Smooth muscle cell (in vitro differentiated cells): ENCODE measurements at regions not wholly inside any gene's neighbourhood (a gene's known extent, or its start where the extent isn't known, plus 50 kb on each side); places are given as distances from the start of the nearest gene placed in this dataset.
"Not testable (repeated sequence)": the region's sequence is repeated elsewhere in the genome, so short reads cannot be mapped to it uniquely, and the experiment has no call there.

Source experiments
- DNase-seq: peaks from one replicate; lab custom pipeline; 2025; ENCODE audit not compliant: unreplicated experiment; lab: John Stamatoyannopoulos, UW
- H2AFZ ChIP-seq: fragments of 200-600 bp; sonication (generic); 2 replicates; pipeline ENCODE4 v1.6.0; 2016; ENCODE audit warnings: antibody characterized with exemption, low read depth, mild to moderate bottlenecking
- H3F3A ChIP-seq: fragments of 200-600 bp; sonication (generic); 2 replicates; pipeline ENCODE4 v1.6.0; 2017; ENCODE audit warnings: antibody characterized with exemption, low read depth
- H3K27ac ChIP-seq: fragments of 200-600 bp; sonication (generic); 2 replicates; pipeline ENCODE4 v1.5.1; 2016; ENCODE audit warnings: low read depth, mild to moderate bottlenecking
- H3K27me3 ChIP-seq: fragments of 200-600 bp; sonication (generic); 2 replicates; pipeline ENCODE4 v1.6.1; 2016; ENCODE audit warnings: low read depth, mild to moderate bottlenecking
- H3K36me3 ChIP-seq: fragments of 200-600 bp; sonication (generic); 2 replicates; pipeline ENCODE4 v1.5.1; 2016; ENCODE audit warnings: low read depth
- H3K4me1 ChIP-seq: fragments of 200-600 bp; sonication (generic); 2 replicates; pipeline ENCODE4 v1.5.1; 2016; ENCODE audit warnings: low read depth
- H3K4me2 ChIP-seq: fragments of 200-600 bp; sonication (generic); 2 replicates; pipeline ENCODE4 v1.6.0; 2016; ENCODE audit warnings: mild to moderate bottlenecking
- H3K4me3 ChIP-seq: fragments of 200-600 bp; sonication (generic); 2 replicates; pipeline ENCODE4 v1.5.1; 2016; ENCODE audit warnings: mild to moderate bottlenecking
- H3K79me2 ChIP-seq: fragments of 200-600 bp; sonication (generic); 2 replicates; pipeline ENCODE4 v1.6.0; 2016; ENCODE audit warnings: low read depth, mild to moderate bottlenecking
- H3K9ac ChIP-seq: fragments of 200-600 bp; sonication (generic); 2 replicates; pipeline ENCODE4 v1.6.0; 2016; ENCODE audit warnings: low read depth
- H3K9me3 ChIP-seq: fragments of 200-600 bp; sonication (generic); replicated peaks from 2 replicates; pipeline ENCODE4 v1.5.1; 2016; ENCODE audit warnings: low read depth
- H4K20me1 ChIP-seq: fragments of 200-600 bp; sonication (generic); 2 replicates; pipeline ENCODE4 v1.6.0; 2016; ENCODE audit warnings: low read depth
- WGBS: methylation state at CpG from one replicate; pipeline ENCODE4 v1.1.7; 2016; ENCODE audit warnings: low lambda C conversion rate; 5-methylcytosine and 5-hydroxymethylcytosine counted together
- TF ChIP-seq, protein P1 (sequence below): fragments of 200-600 bp; sonication (generic); IDR thresholded peaks from 2 replicates; pipeline ENCODE4 v1.5.1; 2017; ENCODE audit warnings: borderline replicate concordance, mild to moderate bottlenecking, antibody characterized with exemption; ENCODE audit not compliant: insufficient read depth, poor library complexity, severe bottlenecking

GRCh38 chr6:103820148-103820547 lies 1039.6 kb downstream of the HACE1 start:
- no peak overlapping the region for H3K27ac ChIP-seq
- H3K79me2 ChIP-seq = no peaks in the 10 kb centered on the region
- 81% methylated on average over 3 of the region's 3 CpGs for WGBS
- no peaks in the 10 kb centered on the region for H3K27me3 ChIP-seq
- H3K4me1 ChIP-seq = no peaks in the 10 kb centered on the region
- no peak overlapping the region for H2AFZ ChIP-seq
- no peak overlapping the region for H3K4me2 ChIP-seq
- H3K4me3 ChIP-seq = no peak overlapping the region
- H3K9ac ChIP-seq = no peak overlapping the region
- no peaks in the 10 kb centered on the region for H3F3A ChIP-seq
- TF ChIP-seq, protein P1, sequence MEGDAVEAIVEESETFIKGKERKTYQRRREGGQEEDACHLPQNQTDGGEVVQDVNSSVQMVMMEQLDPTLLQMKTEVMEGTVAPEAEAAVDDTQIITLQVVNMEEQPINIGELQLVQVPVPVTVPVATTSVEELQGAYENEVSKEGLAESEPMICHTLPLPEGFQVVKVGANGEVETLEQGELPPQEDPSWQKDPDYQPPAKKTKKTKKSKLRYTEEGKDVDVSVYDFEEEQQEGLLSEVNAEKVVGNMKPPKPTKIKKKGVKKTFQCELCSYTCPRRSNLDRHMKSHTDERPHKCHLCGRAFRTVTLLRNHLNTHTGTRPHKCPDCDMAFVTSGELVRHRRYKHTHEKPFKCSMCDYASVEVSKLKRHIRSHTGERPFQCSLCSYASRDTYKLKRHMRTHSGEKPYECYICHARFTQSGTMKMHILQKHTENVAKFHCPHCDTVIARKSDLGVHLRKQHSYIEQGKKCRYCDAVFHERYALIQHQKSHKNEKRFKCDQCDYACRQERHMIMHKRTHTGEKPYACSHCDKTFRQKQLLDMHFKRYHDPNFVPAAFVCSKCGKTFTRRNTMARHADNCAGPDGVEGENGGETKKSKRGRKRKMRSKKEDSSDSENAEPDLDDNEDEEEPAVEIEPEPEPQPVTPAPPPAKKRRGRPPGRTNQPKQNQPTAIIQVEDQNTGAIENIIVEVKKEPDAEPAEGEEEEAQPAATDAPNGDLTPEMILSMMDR = no peak
- no peaks in the 10 kb centered on the region for H4K20me1 ChIP-seq
- H3K36me3 ChIP-seq = no peaks in the 10 kb centered on the region
- no peaks in the 10 kb centered on the region for H3K9me3 ChIP-seq
- no peak for DNase-seq

GRCh38 chr6:103819509-103819908 lies 1040.2 kb downstream of the HACE1 start:
- 78% methylated on average over 3 of the region's 3 CpGs for WGBS
- no peaks in the 10 kb centered on the region for H3K4me1 ChIP-seq
- H3K9me3 ChIP-seq = no peaks in the 10 kb centered on the region
- H2AFZ ChIP-seq = no peak overlapping the region
- H3K4me3 ChIP-seq = no peak overlapping the region
- no peaks in the 10 kb centered on the region for H3K36me3 ChIP-seq
- H3F3A ChIP-seq = no peaks in the 10 kb centered on the region
- H3K79me2 ChIP-seq = no peaks in the 10 kb centered on the region
- H3K4me2 ChIP-seq = no peak overlapping the region
- no peak for DNase-seq
- H3K27ac ChIP-seq = no peak overlapping the region
- TF ChIP-seq, protein P1 = no peak
- no peaks in the 10 kb centered on the region for H4K20me1 ChIP-seq
- no peaks in the 10 kb centered on the region for H3K27me3 ChIP-seq
- H3K9ac ChIP-seq = no peak overlapping the region

DNA sequence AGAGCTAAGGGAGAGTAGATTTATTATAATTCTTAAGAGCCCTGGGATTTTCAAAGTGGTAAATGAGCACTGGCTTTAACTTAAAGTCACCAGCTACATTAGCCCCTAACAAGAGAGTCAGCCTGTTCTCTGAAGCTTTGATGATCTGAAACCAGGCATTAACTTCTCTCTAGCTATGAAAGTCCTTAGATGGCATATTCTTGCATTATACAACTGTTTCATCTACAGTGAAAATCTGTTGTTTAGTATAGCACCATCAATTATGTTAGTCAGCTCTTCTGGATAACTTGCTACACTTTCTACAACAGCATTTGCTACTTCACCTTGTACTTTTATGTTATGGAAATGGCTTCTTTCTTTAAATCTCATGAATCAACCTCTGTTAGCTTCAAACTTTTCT lies 1046.7 kb downstream of the HACE1 start:
- Histone ChIP-seq H3K4me3 (no peak overlapping the region), H3F3A (no peaks in the 10 kb centered on the region), H4K20me1 (no peaks in the 10 kb centered on the region), H3K27me3 (no peaks in the 10 kb centered on the region), H3K79me2 (no peaks in the 10 kb centered on the region), H3K9ac (no peak overlapping the region), H3K4me2 (no peak overlapping the region), H3K36me3 (no peaks in the 10 kb centered on the region), H3K27ac (no peak overlapping the region), H3K9me3 (no peaks in the 10 kb centered on the region), H3K4me1 (no peaks in the 10 kb centered on the region), H2AFZ (peak overlapping the region; percentile 55)
- TF ChIP-seq, protein P1 = no peak
- no peak for DNase-seq

DNA sequence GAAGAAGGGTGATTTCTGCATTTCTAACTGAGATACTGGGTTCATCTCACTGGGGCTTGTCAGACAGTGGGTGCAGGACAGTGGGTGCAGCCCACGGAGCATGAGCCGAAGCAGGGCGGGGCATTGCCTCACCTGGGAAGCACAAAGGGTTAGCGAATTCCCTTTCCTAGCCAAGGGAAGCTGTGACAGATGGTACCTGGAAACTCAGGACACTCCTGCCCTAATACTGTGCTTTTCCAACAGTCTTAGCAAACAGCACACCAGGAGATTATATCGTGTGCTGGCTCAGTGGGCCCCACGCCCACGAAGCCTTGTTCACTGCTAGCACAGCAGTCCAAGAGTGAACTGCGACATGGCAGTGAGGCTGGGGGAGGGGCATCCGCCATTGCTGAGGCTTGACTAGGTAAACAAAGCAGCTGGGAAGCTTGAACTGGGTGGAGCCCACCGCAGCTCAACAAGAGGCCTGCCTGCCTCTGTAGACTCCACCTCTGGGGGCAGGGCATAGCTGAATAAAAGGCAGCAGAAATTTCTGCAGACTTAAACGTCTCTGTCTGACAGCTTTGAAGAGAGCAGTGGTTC lies 1057.7 kb downstream of the HACE1 start:
- not testable (repeated sequence) for H3K9me3 ChIP-seq, H3K79me2 ChIP-seq, H4K20me1 ChIP-seq, DNase-seq, H3K27ac ChIP-seq, H3K4me3 ChIP-seq, H3K36me3 ChIP-seq, H3K4me2 ChIP-seq, H3K4me1 ChIP-seq, H3K9ac ChIP-seq, H3F3A ChIP-seq, H2AFZ ChIP-seq, H3K27me3 ChIP-seq
- 80% methylated on average over 11 of the region's 11 CpGs for whole genome bisulfite sequencing
